Brain pericyte (primary cell): ENCODE measurements at regions not wholly inside any gene's neighbourhood (a gene's known extent, or its start where the extent isn't known, plus 50 kb on each side); places are given as distances from the start of the nearest gene placed in this dataset.

Source experiments
- DNase-seq: peaks from one replicate; pipeline ENCODE4 v3.0.0-alpha.2; 2012; ENCODE audit warnings: low read depth, low spot score

- DNase-seq = no peak
These were observed 779.9 kb upstream of the ARGLU1 start for GRCh38 chr13:107347641-107348369.

- DNase-seq = no peak
These were observed 774.8 kb upstream of the ARGLU1 start for GRCh38 chr13:107342747-107343146.

GRCh38 chr13:107339209-107339608 is 771.3 kb upstream of the ARGLU1 start:
- DNase-seq = no peak

GRCh38 chr13:107332188-107332587 is 764.3 kb upstream of the ARGLU1 start:
- DNase-seq = no peak

GRCh38 chr13:107331359-107331758 is 763.4 kb upstream of the ARGLU1 start:
- no peak for DNase-seq

GRCh38 chr13:107330484-107330883 is 762.5 kb upstream of the ARGLU1 start:
- DNase-seq = no peak

- DNase-seq = no peak
These were observed 762.1 kb upstream of the ARGLU1 start for GRCh38 chr13:107329991-107330390.

GRCh38 chr13:107324416-107325204 is 756.7 kb upstream of the ARGLU1 start:
- no peak for DNase-seq

GRCh38 chr13:107322228-107322627 is 754.3 kb upstream of the ARGLU1 start:
- no peak for DNase-seq

GRCh38 chr13:107305178-107305577 is 737.2 kb upstream of the ARGLU1 start:
- no peak for DNase-seq

GRCh38 chr13:107301724-107302374 is 733.9 kb upstream of the ARGLU1 start:
- DNase-seq = no peak

GRCh38 chr13:107299717-107300116 is 731.8 kb upstream of the ARGLU1 start:
- no peak for DNase-seq

GRCh38 chr13:107296804-107297203 is 728.9 kb upstream of the ARGLU1 start:
- no peak for DNase-seq

GRCh38 chr13:107295416-107296140 is 727.6 kb upstream of the ARGLU1 start:
- no peak for DNase-seq

- DNase-seq = no peak
These were observed 726.0 kb upstream of the ARGLU1 start for GRCh38 chr13:107293924-107294323.

GRCh38 chr13:107291875-107292274 is 723.9 kb upstream of the ARGLU1 start:
- DNase-seq = no peak

GRCh38 chr13:107289540-107289939 is 721.6 kb upstream of the ARGLU1 start:
- DNase-seq = no peak

- DNase-seq = no peak
These were observed 716.2 kb upstream of the ARGLU1 start for GRCh38 chr13:107284173-107284572.

GRCh38 chr13:107277911-107278310 is 710.0 kb upstream of the ARGLU1 start:
- no peak for DNase-seq

- no peak for DNase-seq
These were observed 709.0 kb upstream of the ARGLU1 start for GRCh38 chr13:107276936-107277335.

GRCh38 chr13:107275945-107276614 is 708.1 kb upstream of the ARGLU1 start:
- DNase-seq = no peak
